IMR-90 (cell line): ENCODE measurements at regions not wholly inside any gene's neighbourhood (a gene's known extent, or its start where the extent isn't known, plus 50 kb on each side); places are given as distances from the start of the nearest gene placed in this dataset.

ENCODE experiments used
- ATAC-seq: fragments of 200-7000 bp; cut with Tn5 transposase; 2 replicates; pipeline ENCODE4 v1.9.1; 2020; ENCODE audit warnings: low read depth, mild to moderate bottlenecking, moderate library complexity
- BruUV-seq: library from RNA; stranded (reverse); fragments of 400-500 nt; replicated peaks from 2 replicates; lab custom pipeline; 2021; lab: Mats Ljungman, UMichigan
- CTCF ChIA-PET: fragments of 300-600 bp; formaldehyde crosslinking; extraction: SDS; loops from one replicate; lab custom pipeline; 2021; ENCODE audit warnings: antibody characterized with exemption; lab: Yijun Ruan, JAX
- POLR2A ChIA-PET: fragments of 300-600 bp; sonication (Branson Sonifier 250); formaldehyde crosslinking; loops from one replicate; lab custom pipeline; 2022; ENCODE audit warnings: antibody characterized with exemption; ENCODE audit not compliant: unreplicated experiment; lab: Charles Lee
- DNase-seq: peaks from one replicate; pipeline ENCODE4 v3.0.0; 2013
- H2AFZ ChIP-seq: replicated peaks from 2 replicates; pipeline ENCODE3; 2013; ENCODE audit warnings: low read length, mild to moderate bottlenecking; ENCODE audit not compliant: poor library complexity
- H2AK5ac ChIP-seq: 2 replicates; pipeline ENCODE4 v1.6.1; 2013; ENCODE audit warnings: low read depth, low read length, inconsistent platforms
- H2AK9ac ChIP-seq: replicated peaks from 2 replicates; pipeline ENCODE3; 2013; ENCODE audit warnings: mild to moderate bottlenecking, low read depth, low read length, moderate library complexity; ENCODE audit not compliant: poor library complexity
- H2BK120ac ChIP-seq: 2 replicates; pipeline ENCODE4 v1.6.1; 2013; ENCODE audit warnings: low read depth, low read length, inconsistent platforms
- H2BK15ac ChIP-seq: 3 replicates; pipeline ENCODE4 v1.6.1; 2013; ENCODE audit warnings: low read depth, low read length, inconsistent platforms
- H2BK20ac ChIP-seq: 2 replicates; pipeline ENCODE4 v1.6.1; 2013; ENCODE audit warnings: low read depth, mild to moderate bottlenecking, inconsistent platforms, low read length, moderate library complexity
- H2BK5ac ChIP-seq: 2 replicates; pipeline ENCODE4 v1.6.1; 2013; ENCODE audit warnings: mild to moderate bottlenecking, low read depth, low read length, inconsistent platforms; ENCODE audit not compliant: poor library complexity, severe bottlenecking
- H3K14ac ChIP-seq: replicated peaks from 2 replicates; pipeline ENCODE4 v1.6.1; 2013; ENCODE audit warnings: low read depth, low read length, inconsistent platforms
- H3K18ac ChIP-seq: 2 replicates; pipeline ENCODE4 v1.6.1; 2013; ENCODE audit warnings: low read depth, low read length, control low read depth
- H3K23ac ChIP-seq: 2 replicates; pipeline ENCODE4 v1.6.1; 2013; ENCODE audit warnings: low read depth, low read length, inconsistent platforms
- H3K27ac ChIP-seq: 2 replicates; pipeline ENCODE4 v1.5.1; 2013; ENCODE audit warnings: mild to moderate bottlenecking, control low read depth, low read length; ENCODE audit not compliant: insufficient read depth
- H3K27me3 ChIP-seq: 2 replicates; pipeline ENCODE4 v1.6.1; 2013; ENCODE audit warnings: low read length; ENCODE audit not compliant: control insufficient read depth, insufficient read depth
- H3K36me3 ChIP-seq: 2 replicates; pipeline ENCODE4 v1.6.1; 2013; ENCODE audit warnings: low read length, mixed read lengths; ENCODE audit not compliant: control insufficient read depth, insufficient read depth
- H3K4ac ChIP-seq: 2 replicates; pipeline ENCODE4 v1.6.1; 2013; ENCODE audit warnings: low read depth, low read length, inconsistent platforms
- H3K4me1 ChIP-seq: 2 replicates; pipeline ENCODE4 v1.6.1; 2013; ENCODE audit warnings: low read length, mixed read lengths; ENCODE audit not compliant: control insufficient read depth, insufficient read depth
- H3K4me2 ChIP-seq: 2 replicates; pipeline ENCODE4 v1.6.1; 2013; ENCODE audit warnings: low read depth, mild to moderate bottlenecking, control low read depth, low read length, moderate library complexity
- H3K4me3 ChIP-seq: 2 replicates; pipeline ENCODE4 v1.5.1; 2013; ENCODE audit warnings: low read depth, mild to moderate bottlenecking, control low read depth, low read length, moderate library complexity; ENCODE audit not compliant: insufficient read depth
- H3K56ac ChIP-seq: 2 replicates; pipeline ENCODE4 v1.6.1; 2013; ENCODE audit warnings: low read length, inconsistent platforms; ENCODE audit not compliant: insufficient read depth; ENCODE audit errors: extremely low read depth
- H3K79me1 ChIP-seq, 2 experiments: 2 replicates each; pipeline ENCODE4 v1.6.1; 2013; ENCODE audit warnings: low read length in 2 of 2, inconsistent platforms in 1 of 2, low read depth in 1 of 2
- H3K9ac ChIP-seq: 2 replicates; pipeline ENCODE4 v1.6.1; 2013; ENCODE audit warnings: low read depth, low read length, control low read depth
- H3K9me1 ChIP-seq: 2 replicates; pipeline ENCODE4 v1.6.1; 2013; ENCODE audit warnings: low read length, inconsistent platforms; ENCODE audit not compliant: insufficient read depth
- H3K9me3 ChIP-seq: 2 replicates; pipeline ENCODE4 v1.6.1; 2013; ENCODE audit warnings: low read length; ENCODE audit not compliant: control insufficient read depth, insufficient read depth
- H4K20me1 ChIP-seq: 2 replicates; pipeline ENCODE4 v1.6.1; 2013; ENCODE audit warnings: low read length, inconsistent platforms; ENCODE audit not compliant: insufficient read depth
- H4K5ac ChIP-seq: 2 replicates; pipeline ENCODE4 v1.6.1; 2013; ENCODE audit warnings: mild to moderate bottlenecking, low read depth, low read length, control low read depth
- H4K8ac ChIP-seq, 2 experiments: 2 replicates each; pipeline ENCODE4 v1.6.1; 2013; ENCODE audit warnings: low read depth in 2 of 2, low read length in 2 of 2, control low read depth in 1 of 2, inconsistent platforms in 1 of 2
- H4K91ac ChIP-seq: 2 replicates; pipeline ENCODE4 v1.6.1; 2013; ENCODE audit warnings: low read depth, low read length, inconsistent platforms; ENCODE audit not compliant: insufficient read depth
- CHD1 ChIP-seq: IDR thresholded peaks from 2 replicates; pipeline ENCODE4 v1.6.1; 2012; ENCODE audit warnings: low read depth, low read length, improper control_type of control experiment
- FOS ChIP-seq: fragments of 150-350 bp; IDR thresholded peaks from 2 replicates; pipeline ENCODE4 v1.6.1; 2016; ENCODE audit warnings: low read depth, low read length
- MAFK ChIP-seq: IDR thresholded peaks from 2 replicates; pipeline ENCODE4 v1.6.1; 2012; ENCODE audit warnings: low read depth, low read length, improper control_type of control experiment
- MAZ ChIP-seq: IDR thresholded peaks from 2 replicates; pipeline ENCODE4 v1.6.1; 2012; ENCODE audit warnings: low read depth, mild to moderate bottlenecking, low read length, improper control_type of control experiment, moderate library complexity, borderline replicate concordance
- POLR2A ChIP-seq: IDR thresholded peaks from 2 replicates; pipeline ENCODE4 v1.6.1; 2012; ENCODE audit warnings: mild to moderate bottlenecking, low read depth, low read length
- WGBS, 2 experiments: methylation state at CpG; one replicate each; pipeline versions ENCODE4 v1.1.5 to v1.1.7; 2013; ENCODE audit warnings: missing lambda C conversion rate in 2 of 2; ENCODE audit not compliant: insufficient read length in 1 of 2; ENCODE audit errors: extremely low coverage in 2 of 2; 5-methylcytosine and 5-hydroxymethylcytosine counted together
- dilution Hi-C: fragments of 300-500 bp; cut with HindIII; formaldehyde crosslinking; loops from one replicate; pipeline ENCODE4 v1.14.3; 2018; ENCODE audit warnings: low sequenced_read_pairs; ENCODE audit not compliant: unreplicated experiment
- in situ Hi-C: fragments of 300-500 bp; cut with MboI; formaldehyde crosslinking; loops from 3 replicates; pipeline ENCODE4 v1.14.3; 2019; ENCODE audit warnings: low sequenced_read_pairs, inconsistent platforms, mixed read lengths
- intact Hi-C: fragments of 100-400 bp; cut with micrococcal nuclease; formaldehyde crosslinking; loops from 2 replicates; pipeline ENCODE4 v1.10.0; 2022
- TF ChIP-seq, protein P1 (sequence below): conservative IDR thresholded peaks from 2 replicates; pipeline ENCODE4 v1.5.1; 2012; ENCODE audit warnings: mild to moderate bottlenecking, low read depth, low read length, improper control_type of control experiment

DNA sequence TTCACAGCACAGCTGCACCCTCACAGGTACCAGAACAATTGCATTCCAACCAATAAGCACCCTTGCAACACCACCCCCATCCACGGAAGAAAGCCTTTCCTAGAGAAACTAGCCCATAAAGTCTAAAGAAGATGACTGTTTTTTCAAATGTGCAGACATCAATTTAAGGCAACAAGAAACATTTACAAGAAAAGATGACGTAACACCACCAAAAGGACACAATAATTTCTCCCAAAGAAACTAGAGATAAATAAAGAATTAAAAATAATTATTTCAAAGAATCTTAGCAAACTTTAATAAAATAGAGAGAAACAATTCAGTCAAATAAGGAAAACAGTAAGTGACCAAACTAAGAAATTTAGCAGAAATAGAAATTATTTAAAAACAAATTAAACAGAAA lies 352.3 kb upstream of the ATXN7L3B start:
- Histone ChIP-seq H2AFZ (no peak overlapping the region), H3K79me1 (no peaks in the 10 kb centered on the region), H3K4me1 (no peaks in the 10 kb centered on the region), H3K27ac (no peak overlapping the region), H4K8ac (no peak overlapping the region), H2BK120ac (no peak overlapping the region), H2BK20ac (no peak overlapping the region), H4K20me1 (no peaks in the 10 kb centered on the region), H3K36me3 (no peaks in the 10 kb centered on the region), H2BK5ac (no peak overlapping the region), H2BK15ac (no peak overlapping the region), H3K4ac (no peak overlapping the region), H3K9ac (no peak overlapping the region), H3K4me3 (no peak overlapping the region), H3K9me3 (peaks cover 11% of the 10 kb centered on the region), H3K9me1 (no peaks in the 10 kb centered on the region), H3K27me3 (no peaks in the 10 kb centered on the region), H3K56ac (no peak overlapping the region), H3K18ac (no peak overlapping the region), H2AK5ac (no peak overlapping the region), H3K4me2 (no peak overlapping the region), H3K23ac (no peak overlapping the region), H2AK9ac (no peak overlapping the region), H4K5ac (no peak overlapping the region), H4K91ac (no peak overlapping the region), H3K14ac (no peak overlapping the region)
- no CpG with 5 or more reads among the region's 2 CpGs for WGBS, 2 experiments
- DNase-seq = no peak
- BruUV-seq = no TSS peak
- TF ChIP-seq MAZ = no peak
- TF ChIP-seq MAFK = no peak
- no peak for TF ChIP-seq POLR2A
- no peak for TF ChIP-seq CHD1
- TF ChIP-seq, protein P1, sequence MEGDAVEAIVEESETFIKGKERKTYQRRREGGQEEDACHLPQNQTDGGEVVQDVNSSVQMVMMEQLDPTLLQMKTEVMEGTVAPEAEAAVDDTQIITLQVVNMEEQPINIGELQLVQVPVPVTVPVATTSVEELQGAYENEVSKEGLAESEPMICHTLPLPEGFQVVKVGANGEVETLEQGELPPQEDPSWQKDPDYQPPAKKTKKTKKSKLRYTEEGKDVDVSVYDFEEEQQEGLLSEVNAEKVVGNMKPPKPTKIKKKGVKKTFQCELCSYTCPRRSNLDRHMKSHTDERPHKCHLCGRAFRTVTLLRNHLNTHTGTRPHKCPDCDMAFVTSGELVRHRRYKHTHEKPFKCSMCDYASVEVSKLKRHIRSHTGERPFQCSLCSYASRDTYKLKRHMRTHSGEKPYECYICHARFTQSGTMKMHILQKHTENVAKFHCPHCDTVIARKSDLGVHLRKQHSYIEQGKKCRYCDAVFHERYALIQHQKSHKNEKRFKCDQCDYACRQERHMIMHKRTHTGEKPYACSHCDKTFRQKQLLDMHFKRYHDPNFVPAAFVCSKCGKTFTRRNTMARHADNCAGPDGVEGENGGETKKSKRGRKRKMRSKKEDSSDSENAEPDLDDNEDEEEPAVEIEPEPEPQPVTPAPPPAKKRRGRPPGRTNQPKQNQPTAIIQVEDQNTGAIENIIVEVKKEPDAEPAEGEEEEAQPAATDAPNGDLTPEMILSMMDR = no peak
- TF ChIP-seq FOS = no peak
- ChIA-PET POLR2A (no interaction called here), CTCF (no interaction called here)
- dilution Hi-C loops = no loop called here
- in situ Hi-C loops = no loop called here
- ATAC-seq = no peak
- intact Hi-C loops = no loop called here
